ENCODE measurements at regions not wholly inside any gene's neighbourhood (a gene's known extent, or its start where the extent isn't known, plus 50 kb on each side); places are given as distances from the start of the nearest gene placed in this dataset.

DNA sequence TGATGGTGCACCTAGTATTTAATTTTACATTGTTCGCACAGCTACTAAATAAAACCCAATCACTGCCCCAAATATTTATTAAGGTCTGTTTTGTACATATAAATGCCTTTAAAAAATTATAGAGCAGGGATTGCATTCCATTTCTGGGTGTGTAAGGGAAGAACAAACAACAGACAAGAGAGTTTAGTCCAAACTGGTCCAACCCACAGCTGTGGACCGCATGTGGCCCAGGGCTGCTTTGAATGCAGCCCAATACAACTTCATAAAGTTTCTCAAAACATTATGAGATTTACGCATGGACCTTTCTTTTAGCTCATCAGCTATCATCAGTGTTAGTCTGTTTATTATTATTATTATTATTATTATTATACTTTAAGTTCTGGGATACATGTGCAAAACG is 114.8 kb upstream of the LRATD1 start:
- Histone ChIP-seq H3K27me3 (ENCODE audit: insufficient read depth, insufficient read length) (no peaks in the 10 kb centered on the region), H3K4me3 (ENCODE audit: insufficient read length, low read depth) (no peak overlapping the region), H3K9ac (ENCODE audit: insufficient read length, low read depth) (no peak overlapping the region), H3K9me3 (ENCODE audit: insufficient read depth, low read length) (no peaks in the 10 kb centered on the region), H3K36me3 (ENCODE audit: insufficient read depth, insufficient read length, low read length) (no peaks in the 10 kb centered on the region), H3K4me1 (ENCODE audit: insufficient read depth, insufficient read length) (no peaks in the 10 kb centered on the region)
- no peak for DNase-seq (ENCODE audit: low read depth, low spot score)
- TF ChIP-seq SUZ12 (IDR thresholded peaks at IDR 0.05; ENCODE audit: extremely low read depth, insufficient read depth, insufficient read length) (no peak), ZNF274 (IDR thresholded peaks at IDR 0.05; ENCODE audit: low read depth, low read length) (no peak), YY1 (IDR thresholded peaks at IDR 0.05; ENCODE audit: insufficient read depth, insufficient read length) (no peak)

DNA sequence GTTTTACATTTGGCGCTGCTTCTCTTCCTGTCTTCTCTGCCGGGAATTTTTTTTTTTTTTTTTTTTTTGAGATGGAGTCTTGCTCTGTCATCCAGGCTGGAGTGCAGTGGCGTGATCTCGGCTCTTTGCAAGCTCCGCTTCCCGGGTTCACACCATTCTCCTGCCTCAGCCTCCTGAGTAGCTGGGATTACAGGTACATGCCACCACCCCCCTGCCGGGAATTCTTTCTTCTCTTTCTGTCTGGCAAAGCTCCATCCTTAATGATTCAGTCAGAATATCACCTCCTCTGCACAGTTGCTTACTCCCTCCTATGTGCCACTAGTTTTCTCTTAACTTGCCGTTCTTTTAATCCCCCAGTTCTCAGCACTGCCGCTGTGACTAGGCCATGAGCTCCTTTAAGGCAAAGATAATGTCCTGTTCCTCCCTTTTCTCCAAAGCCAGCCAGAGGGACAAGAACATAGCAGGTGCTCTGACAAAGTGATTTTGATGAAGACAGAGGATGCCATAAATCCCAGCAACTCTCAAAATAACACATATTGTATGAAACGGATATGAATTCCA is 112.1 kb upstream of the LRATD1 start:
- no peaks in the 10 kb centered on the region for H3K36me3 ChIP-seq (ENCODE audit: insufficient read depth, insufficient read length, low read length)
- no peaks in the 10 kb centered on the region for H3K9me3 ChIP-seq (ENCODE audit: insufficient read depth, low read length)
- H3K27me3 ChIP-seq (ENCODE audit: insufficient read depth, insufficient read length), result no peaks in the 10 kb centered on the region
- no peak for DNase-seq (ENCODE audit: low read depth, low spot score)
- no peak overlapping the region for H3K4me3 ChIP-seq (ENCODE audit: insufficient read length, low read depth)
- no peak for TF ChIP-seq SUZ12 (IDR thresholded peaks at IDR 0.05; ENCODE audit: extremely low read depth, insufficient read depth, insufficient read length)
- TF ChIP-seq ZNF274 (IDR thresholded peaks at IDR 0.05; ENCODE audit: low read depth, low read length), result no peak
- no peak for TF ChIP-seq YY1 (IDR thresholded peaks at IDR 0.05; ENCODE audit: insufficient read depth, insufficient read length)
- H3K9ac ChIP-seq (ENCODE audit: insufficient read length, low read depth), result no peak overlapping the region
- no peaks in the 10 kb centered on the region for H3K4me1 ChIP-seq (ENCODE audit: insufficient read depth, insufficient read length)

DNA sequence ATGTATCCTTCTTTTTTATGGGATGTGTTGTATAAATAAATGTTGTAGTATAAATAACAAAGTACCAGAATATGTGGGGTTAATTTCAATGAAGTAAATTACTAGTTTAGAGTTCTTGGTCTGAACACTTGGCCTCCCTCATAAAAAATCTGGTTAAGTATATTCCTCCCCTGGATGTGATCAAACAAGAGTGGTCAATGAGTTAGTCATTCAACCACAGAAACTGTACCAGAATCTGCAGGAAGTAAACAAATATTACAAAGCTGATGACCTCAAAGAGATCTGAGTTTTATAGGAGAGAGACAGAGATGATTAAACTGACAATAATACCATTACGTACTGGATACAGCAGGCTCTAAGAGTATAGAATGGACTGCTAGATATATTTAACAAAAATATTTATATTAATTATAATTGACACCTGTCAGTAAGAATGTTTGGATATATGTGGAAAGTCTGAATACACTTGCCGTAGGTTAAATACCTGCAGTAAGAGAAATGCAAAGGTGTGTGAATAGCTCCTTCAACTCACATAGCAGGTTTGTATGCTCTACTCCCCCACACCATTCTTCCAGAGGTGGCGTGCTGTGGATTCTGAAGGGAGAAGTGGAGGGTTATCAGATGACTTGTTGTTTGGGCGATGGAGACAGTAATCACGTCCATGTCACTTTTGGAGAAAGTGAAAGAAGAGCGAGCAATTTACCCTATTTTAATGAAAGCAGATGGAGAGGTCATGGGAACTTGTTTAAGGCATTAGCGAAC is 108.3 kb upstream of the LRATD1 start:
- no peak overlapping the region for H3K4me3 ChIP-seq (ENCODE audit: insufficient read length, low read depth)
- no peak overlapping the region for H3K9ac ChIP-seq (ENCODE audit: insufficient read length, low read depth)
- no peak for DNase-seq (ENCODE audit: low read depth, low spot score)
- TF ChIP-seq SUZ12 (IDR thresholded peaks at IDR 0.05; ENCODE audit: extremely low read depth, insufficient read depth, insufficient read length) (no peak), ZNF274 (IDR thresholded peaks at IDR 0.05; ENCODE audit: low read depth, low read length) (no peak), YY1 (IDR thresholded peaks at IDR 0.05; ENCODE audit: insufficient read depth, insufficient read length) (no peak)
- no peaks in the 10 kb centered on the region for H3K36me3 ChIP-seq (ENCODE audit: insufficient read depth, insufficient read length, low read length)
- no peaks in the 10 kb centered on the region for H3K9me3 ChIP-seq (ENCODE audit: insufficient read depth, low read length)
- H3K4me1 ChIP-seq (ENCODE audit: insufficient read depth, insufficient read length), result no peaks in the 10 kb centered on the region
- H3K27me3 ChIP-seq (ENCODE audit: insufficient read depth, insufficient read length), result no peaks in the 10 kb centered on the region

DNA sequence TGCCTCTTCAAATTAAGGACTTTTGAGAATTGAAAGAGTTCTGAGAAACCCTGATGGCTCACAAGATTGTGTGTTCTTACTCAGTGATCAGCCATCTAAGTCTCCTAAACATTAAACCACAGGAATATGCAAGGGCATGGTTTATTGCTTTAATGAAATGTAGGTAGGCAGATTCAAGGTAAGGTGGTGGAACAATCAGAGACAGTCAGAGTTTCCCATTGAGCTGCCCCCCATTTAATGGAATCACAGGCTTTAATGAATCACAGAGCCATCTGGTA is 107.8 kb upstream of the LRATD1 start:
- TF ChIP-seq ZNF274 (IDR thresholded peaks at IDR 0.05; ENCODE audit: low read depth, low read length) (no peak), YY1 (IDR thresholded peaks at IDR 0.05; ENCODE audit: insufficient read depth, insufficient read length) (no peak)
- no peak overlapping the region for H3K4me3 ChIP-seq (ENCODE audit: insufficient read length, low read depth)
- no peak overlapping the region for H3K9ac ChIP-seq (ENCODE audit: insufficient read length, low read depth)

DNA sequence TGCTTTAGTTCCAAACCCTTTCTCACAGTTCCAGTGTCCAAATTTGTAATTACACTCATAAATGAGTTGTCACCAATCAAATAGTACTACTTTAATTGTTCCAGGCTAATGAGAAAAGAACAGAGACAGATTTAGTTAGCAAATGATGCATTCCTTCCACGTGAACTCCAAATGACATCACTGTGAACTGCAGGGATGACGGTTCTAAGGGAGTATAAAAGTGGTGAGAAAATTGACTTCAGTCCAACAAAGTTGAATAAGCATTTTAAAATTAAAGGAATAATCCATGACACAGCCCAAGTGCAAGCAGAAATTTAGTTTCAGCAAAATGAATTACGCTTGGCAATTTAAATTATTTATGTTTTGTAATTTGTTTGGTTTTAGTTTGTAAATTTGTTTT is 102.0 kb upstream of the LRATD1 start:
- peaks cover 2% of the 10 kb centered on the region for H3K4me1 ChIP-seq (ENCODE audit: insufficient read depth, insufficient read length)
- DNase-seq (ENCODE audit: low read depth, low spot score), result no peak
- H3K9ac ChIP-seq (ENCODE audit: insufficient read length, low read depth), result no peak overlapping the region
- TF ChIP-seq ZNF274 (IDR thresholded peaks at IDR 0.05; ENCODE audit: low read depth, low read length), result no peak
- H3K36me3 ChIP-seq (ENCODE audit: insufficient read depth, insufficient read length, low read length), result no peaks in the 10 kb centered on the region
- no peaks in the 10 kb centered on the region for H3K9me3 ChIP-seq (ENCODE audit: insufficient read depth, low read length)
- H3K27me3 ChIP-seq (ENCODE audit: insufficient read depth, insufficient read length), result no peaks in the 10 kb centered on the region
- H3K4me3 ChIP-seq (ENCODE audit: insufficient read length, low read depth), result no peak overlapping the region

More for the DNA sequence above, 107.8 kb upstream of the LRATD1 start:
- Histone ChIP-seq H3K9me3 (ENCODE audit: insufficient read depth, low read length) (no peaks in the 10 kb centered on the region), H3K27me3 (ENCODE audit: insufficient read depth, insufficient read length) (no peaks in the 10 kb centered on the region), H3K4me1 (ENCODE audit: insufficient read depth, insufficient read length) (no peaks in the 10 kb centered on the region), H3K36me3 (ENCODE audit: insufficient read depth, insufficient read length, low read length) (no peaks in the 10 kb centered on the region)
- no peak for DNase-seq (ENCODE audit: low read depth, low spot score)

DNA sequence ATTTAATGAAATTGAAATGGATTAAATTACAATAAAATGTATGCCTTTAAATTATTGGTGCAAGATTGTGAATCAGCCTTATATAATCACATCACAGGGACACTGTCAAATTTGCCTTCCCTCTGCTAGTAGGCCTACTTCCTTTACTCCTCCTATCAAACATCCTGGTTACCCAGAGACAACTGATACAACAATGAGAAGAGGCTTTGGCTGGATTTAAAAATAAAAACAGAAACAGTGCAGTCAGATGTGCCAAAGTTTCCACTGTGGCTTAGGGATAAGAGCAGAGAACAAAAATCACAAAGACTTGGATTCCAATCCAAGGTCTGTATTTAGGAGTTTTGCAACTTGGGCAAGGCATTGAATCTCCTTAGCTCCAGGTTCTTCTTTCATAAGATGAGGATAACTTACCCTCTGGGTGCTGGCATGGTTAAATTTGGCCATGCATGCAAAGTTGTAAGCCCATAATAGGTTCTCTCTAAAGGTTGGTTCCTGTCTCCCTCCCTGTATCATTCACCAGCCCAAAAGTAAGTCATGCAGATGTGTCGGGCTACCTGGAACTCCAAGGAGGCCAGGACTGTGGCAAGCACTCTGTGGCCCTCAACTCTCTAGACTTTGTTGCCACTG is 99.3 kb upstream of the LRATD1 start:
- Histone ChIP-seq H3K27me3 (ENCODE audit: insufficient read depth, insufficient read length) (no peaks in the 10 kb centered on the region), H3K4me3 (ENCODE audit: insufficient read length, low read depth) (no peak overlapping the region), H3K9me3 (ENCODE audit: insufficient read depth, low read length) (no peaks in the 10 kb centered on the region), H3K36me3 (ENCODE audit: insufficient read depth, insufficient read length, low read length) (no peaks in the 10 kb centered on the region), H3K9ac (ENCODE audit: insufficient read length, low read depth) (no peak overlapping the region), H3K4me1 (ENCODE audit: insufficient read depth, insufficient read length) (peaks cover 2% of the 10 kb centered on the region)
- no peak for TF ChIP-seq ZNF274 (IDR thresholded peaks at IDR 0.05; ENCODE audit: low read depth, low read length)
- no peak for TF ChIP-seq YY1 (IDR thresholded peaks at IDR 0.05; ENCODE audit: insufficient read depth, insufficient read length)
- TF ChIP-seq SUZ12 (IDR thresholded peaks at IDR 0.05; ENCODE audit: extremely low read depth, insufficient read depth, insufficient read length), result no peak
- no peak for DNase-seq (ENCODE audit: low read depth, low spot score)

DNA sequence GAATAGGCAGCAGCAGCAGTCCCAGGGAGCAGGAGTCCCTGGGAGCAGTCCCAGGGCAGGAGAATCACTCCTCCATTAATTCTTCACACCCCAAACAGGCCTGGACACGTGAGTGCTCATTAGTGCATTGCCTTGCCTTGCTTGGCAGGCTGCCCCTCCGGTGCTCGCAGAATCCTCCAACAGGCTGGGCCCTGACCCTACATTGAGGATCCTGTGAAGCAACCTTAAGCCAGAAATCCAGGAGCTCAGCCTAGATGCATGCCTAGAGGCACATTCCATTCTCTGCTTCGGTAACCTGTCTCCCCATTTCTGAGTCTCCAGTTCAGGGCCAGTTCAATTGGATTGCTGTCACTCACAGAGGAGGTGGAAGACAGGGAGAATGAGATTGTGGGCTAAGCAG is 97.4 kb upstream of the LRATD1 start:
- Histone ChIP-seq H3K4me3 (ENCODE audit: insufficient read length, low read depth) (no peak overlapping the region), H3K9ac (ENCODE audit: insufficient read length, low read depth) (no peak overlapping the region), H3K9me3 (ENCODE audit: insufficient read depth, low read length) (no peaks in the 10 kb centered on the region), H3K4me1 (ENCODE audit: insufficient read depth, insufficient read length) (peaks cover 2% of the 10 kb centered on the region), H3K36me3 (ENCODE audit: insufficient read depth, insufficient read length, low read length) (no peaks in the 10 kb centered on the region), H3K27me3 (ENCODE audit: insufficient read depth, insufficient read length) (no peaks in the 10 kb centered on the region)
- TF ChIP-seq ZNF274 (IDR thresholded peaks at IDR 0.05; ENCODE audit: low read depth, low read length), result no peak
- no peak for TF ChIP-seq SUZ12 (IDR thresholded peaks at IDR 0.05; ENCODE audit: extremely low read depth, insufficient read depth, insufficient read length)
- TF ChIP-seq YY1 (IDR thresholded peaks at IDR 0.05; ENCODE audit: insufficient read depth, insufficient read length), result no peak
- DNase-seq (ENCODE audit: low read depth, low spot score), result no peak

Data from NT2/D1 (cell line).